Right atrium auricular region (tissue), 2 donors: ENCODE measurements at regions not wholly inside any gene's neighbourhood (a gene's known extent, or its start where the extent isn't known, plus 50 kb on each side); places are given as distances from the start of the nearest gene placed in this dataset.

ENCODE experiments used
- DNase-seq: peaks from one replicate; pipeline ENCODE4 v3.0.0-alpha.2; 2019; ENCODE audit warnings: low spot score
- H3K27ac ChIP-seq, 2 donors: fragments of 200-600 bp; sonication (generic); 1 replicate in 1 of 2; 2 replicates in 1 of 2; pipeline ENCODE4 v1.5.1; 2016 to 2019
- H3K27me3 ChIP-seq, 2 donors: fragments of 200-600 bp; sonication (generic); one replicate each; pipeline versions ENCODE4 v1.5.1 to v1.6.0; 2017 to 2019
- H3K36me3 ChIP-seq: fragments of 200-600 bp; sonication (generic); one replicate; pipeline ENCODE4 v1.5.1; 2016
- H3K4me1 ChIP-seq, 2 donors: fragments of 200-600 bp; sonication (generic); one replicate each; pipeline versions ENCODE4 v1.5.1 to v1.6.0; 2017 to 2019
- H3K4me3 ChIP-seq, 2 donors: fragments of 200-600 bp; sonication (generic); 1 replicate in 1 of 2; 2 replicates in 1 of 2; pipeline ENCODE4 v1.5.1; 2017 to 2019; ENCODE audit warnings: mild to moderate bottlenecking in 1 of 2, moderate library complexity in 1 of 2
- H3K9me3 ChIP-seq, 2 donors: fragments of 200-600 bp; sonication (generic); one replicate each; pipeline ENCODE4 v1.5.1; 2019
- CTCF ChIP-seq, 2 donors: fragments of 200-600 bp; sonication (generic); IDR thresholded peaks; one replicate each; pipeline ENCODE4 v1.5.1; 2019; ENCODE audit warnings: antibody characterized with exemption in 2 of 2

- no peaks in the 10 kb centered on the region for H3K27me3 ChIP-seq
- TF ChIP-seq CTCF (IDR thresholded peaks at IDR 0.05) = no peak
- peaks cover 0 to 4% of the 10 kb centered on the region in 2 donors for H3K4me1 ChIP-seq
- no peaks in the 10 kb centered on the region for H3K9me3 ChIP-seq
- no peak overlapping the region for H3K27ac ChIP-seq
- H3K4me3 ChIP-seq = no peak overlapping the region
- no peaks in the 10 kb centered on the region for H3K36me3 ChIP-seq
- DNase-seq = no peak
Observed at GRCh38 chr3:148612278-148612677, 85.4 kb upstream of the AGTR1 start.

GRCh38 chr3:148615382-148615781 is 82.3 kb upstream of the AGTR1 start:
- no peak for TF ChIP-seq CTCF (IDR thresholded peaks at IDR 0.05)
- H3K4me3 ChIP-seq = no peak overlapping the region
- H3K27ac ChIP-seq = no peak overlapping the region

GRCh38 chr3:148625095-148625736 is 72.5 kb upstream of the AGTR1 start:
- Histone ChIP-seq H3K27me3 (no peaks in the 10 kb centered on the region), H3K27ac (no peak overlapping the region), H3K4me1 (no peaks in the 10 kb centered on the region), H3K4me3 (no peak overlapping the region), H3K36me3 (no peaks in the 10 kb centered on the region), H3K9me3 (peaks cover 0 to 10% of the 10 kb centered on the region in 2 donors)
- no peak for TF ChIP-seq CTCF (IDR thresholded peaks at IDR 0.05)
- no peak for DNase-seq

More at GRCh38 chr3:148615382-148615781, 82.3 kb upstream of the AGTR1 start:
- Histone ChIP-seq H3K4me1 (no peaks in the 10 kb centered on the region), H3K36me3 (no peaks in the 10 kb centered on the region), H3K27me3 (no peaks in the 10 kb centered on the region), H3K9me3 (no peaks in the 10 kb centered on the region)
- DNase-seq = no peak

GRCh38 chr3:148625991-148626390 is 71.7 kb upstream of the AGTR1 start:
- H3K9me3 ChIP-seq = peaks cover 0 to 10% of the 10 kb centered on the region in 2 donors
- no peak for DNase-seq
- TF ChIP-seq CTCF (IDR thresholded peaks at IDR 0.05) = no peak
- no peaks in the 10 kb centered on the region for H3K4me1 ChIP-seq
- H3K36me3 ChIP-seq = no peaks in the 10 kb centered on the region
- H3K4me3 ChIP-seq = no peak overlapping the region
- H3K27me3 ChIP-seq = no peaks in the 10 kb centered on the region
- no peak overlapping the region for H3K27ac ChIP-seq

- H3K9me3 ChIP-seq = peaks cover 0 to 10% of the 10 kb centered on the region in 2 donors
- no peaks in the 10 kb centered on the region for H3K27me3 ChIP-seq
- no peaks in the 10 kb centered on the region for H3K36me3 ChIP-seq
- no peak overlapping the region for H3K4me3 ChIP-seq
- no peak for DNase-seq
- H3K4me1 ChIP-seq = no peaks in the 10 kb centered on the region
- no peak for TF ChIP-seq CTCF (IDR thresholded peaks at IDR 0.05)
- H3K27ac ChIP-seq = no peak overlapping the region
Observed at GRCh38 chr3:148629006-148629405, 68.7 kb upstream of the AGTR1 start.
